ENCODE measurements at regions not wholly inside any gene's neighbourhood (a gene's known extent, or its start where the extent isn't known, plus 50 kb on each side); places are given as distances from the start of the nearest gene placed in this dataset.
"Not testable (repeated sequence)": the region's sequence is repeated elsewhere in the genome, so short reads cannot be mapped to it uniquely, and the experiment has no call there.

- no peak overlapping the region for H3K27ac ChIP-seq (ENCODE audit: low read length)
Measured at GRCh38 chr3:128548021-128548420, 55.0 kb upstream of the GATA2 start.

GRCh38 chr3:128547368-128547987, 54.5 kb upstream of the GATA2 start:
- H3K27ac ChIP-seq (ENCODE audit: low read length), result no peak overlapping the region
- H3K27me3 ChIP-seq (ENCODE audit: control insufficient read depth, insufficient read depth, low read length), result no peaks in the 10 kb centered on the region
- H3K4me3 ChIP-seq (ENCODE audit: low read length), result no peak overlapping the region
- H3K4me1 ChIP-seq (ENCODE audit: control insufficient read depth, low read depth, low read length), result no peaks in the 10 kb centered on the region
- H3K9ac ChIP-seq (ENCODE audit: low read length), result no peak overlapping the region
- H3K36me3 ChIP-seq (ENCODE audit: control insufficient read depth, low read depth, low read length), result no peaks in the 10 kb centered on the region
- peaks cover 9% of the 10 kb centered on the region for H3K9me3 ChIP-seq (ENCODE audit: control insufficient read depth, low read depth, low read length)

More at GRCh38 chr3:128548021-128548420, 55.0 kb upstream of the GATA2 start:
- Histone ChIP-seq H3K4me3 (ENCODE audit: low read length) (no peak overlapping the region), H3K4me1 (ENCODE audit: control insufficient read depth, low read depth, low read length) (no peaks in the 10 kb centered on the region), H3K36me3 (ENCODE audit: control insufficient read depth, low read depth, low read length) (no peaks in the 10 kb centered on the region), H3K9ac (ENCODE audit: low read length) (no peak overlapping the region), H3K27me3 (ENCODE audit: control insufficient read depth, insufficient read depth, low read length) (no peaks in the 10 kb centered on the region), H3K9me3 (ENCODE audit: control insufficient read depth, low read depth, low read length) (peaks cover 9% of the 10 kb centered on the region)

- H3K4me1 ChIP-seq (ENCODE audit: control insufficient read depth, low read depth, low read length), result no peaks in the 10 kb centered on the region
- H3K27ac ChIP-seq (ENCODE audit: low read length), result no peak overlapping the region
- H3K36me3 ChIP-seq (ENCODE audit: control insufficient read depth, low read depth, low read length), result no peaks in the 10 kb centered on the region
Measured at GRCh38 chr3:128546646-128547045, 53.6 kb upstream of the GATA2 start.

GRCh38 chr3:128545120-128545752, 52.2 kb upstream of the GATA2 start:
- H3K9me3 ChIP-seq (ENCODE audit: control insufficient read depth, low read depth, low read length), result peaks cover 9% of the 10 kb centered on the region
- no peak overlapping the region for H3K27ac ChIP-seq (ENCODE audit: low read length)
- no peak overlapping the region for H3K4me3 ChIP-seq (ENCODE audit: low read length)
- H3K36me3 ChIP-seq (ENCODE audit: control insufficient read depth, low read depth, low read length), result no peaks in the 10 kb centered on the region
- no peaks in the 10 kb centered on the region for H3K4me1 ChIP-seq (ENCODE audit: control insufficient read depth, low read depth, low read length)
- H3K9ac ChIP-seq (ENCODE audit: low read length), result no peak overlapping the region
- no peaks in the 10 kb centered on the region for H3K27me3 ChIP-seq (ENCODE audit: control insufficient read depth, insufficient read depth, low read length)

More at GRCh38 chr3:128546646-128547045, 53.6 kb upstream of the GATA2 start:
- Histone ChIP-seq H3K27me3 (ENCODE audit: control insufficient read depth, insufficient read depth, low read length) (no peaks in the 10 kb centered on the region), H3K9me3 (ENCODE audit: control insufficient read depth, low read depth, low read length) (peaks cover 9% of the 10 kb centered on the region), H3K4me3 (ENCODE audit: low read length) (no peak overlapping the region), H3K9ac (ENCODE audit: low read length) (no peak overlapping the region)

- H3K27ac ChIP-seq (ENCODE audit: low read length), result no peak overlapping the region
- H3K4me1 ChIP-seq (ENCODE audit: control insufficient read depth, low read depth, low read length), result no peaks in the 10 kb centered on the region
- H3K9me3 ChIP-seq (ENCODE audit: control insufficient read depth, low read depth, low read length), result peaks cover 9% of the 10 kb centered on the region
- no peaks in the 10 kb centered on the region for H3K27me3 ChIP-seq (ENCODE audit: control insufficient read depth, insufficient read depth, low read length)
- H3K9ac ChIP-seq (ENCODE audit: low read length), result no peak overlapping the region
- H3K36me3 ChIP-seq (ENCODE audit: control insufficient read depth, low read depth, low read length), result no peaks in the 10 kb centered on the region
- no peak overlapping the region for H3K4me3 ChIP-seq (ENCODE audit: low read length)
Measured at GRCh38 chr3:128544190-128544589, 51.2 kb upstream of the GATA2 start.

GRCh38 chr3:128543570-128544174, 50.7 kb upstream of the GATA2 start:
- H3K4me3 ChIP-seq (ENCODE audit: low read length); H3K9me3 ChIP-seq (ENCODE audit: control insufficient read depth, low read depth, low read length); H3K4me1 ChIP-seq (ENCODE audit: control insufficient read depth, low read depth, low read length); H3K9ac ChIP-seq (ENCODE audit: low read length); H3K27ac ChIP-seq (ENCODE audit: low read length); H3K27me3 ChIP-seq (ENCODE audit: control insufficient read depth, insufficient read depth, low read length); H3K36me3 ChIP-seq (ENCODE audit: control insufficient read depth, low read depth, low read length): not testable (repeated sequence)
